ENCODE measurements at regions not wholly inside any gene's neighbourhood (a gene's known extent, or its start where the extent isn't known, plus 50 kb on each side); places are given as distances from the start of the nearest gene placed in this dataset.

GRCh38 chr5:105195765-105196164 is 1633.2 kb upstream of the NUDT12 start:
- Histone ChIP-seq H3K27me3 (ENCODE audit: control insufficient read depth in 3 of 3, insufficient read depth in 3 of 3, low read length in 2 of 3) (no peaks in the 10 kb centered on the region), H3K4me3 (no peak overlapping the region), H3K4me1 (ENCODE audit: control insufficient read depth in 5 of 5, insufficient read depth in 5 of 5, low read length in 5 of 5) (no peaks in the 10 kb centered on the region), H3K36me3 (ENCODE audit: control insufficient read depth in 4 of 4, insufficient read depth in 4 of 4, low read length in 4 of 4) (no peaks in the 10 kb centered on the region), H3K27ac (ENCODE audit: low read depth in 1 of 2, low read length in 1 of 2) (no peak overlapping the region), H3K9ac (ENCODE audit: insufficient read depth in 1 of 2, low read length in 2 of 2) (no peak overlapping the region), H3K9me3 (ENCODE audit: control insufficient read depth in 4 of 4, insufficient read depth in 3 of 4, low read length in 3 of 4) (no peaks in the 10 kb centered on the region)
- TF ChIP-seq, protein P1, sequence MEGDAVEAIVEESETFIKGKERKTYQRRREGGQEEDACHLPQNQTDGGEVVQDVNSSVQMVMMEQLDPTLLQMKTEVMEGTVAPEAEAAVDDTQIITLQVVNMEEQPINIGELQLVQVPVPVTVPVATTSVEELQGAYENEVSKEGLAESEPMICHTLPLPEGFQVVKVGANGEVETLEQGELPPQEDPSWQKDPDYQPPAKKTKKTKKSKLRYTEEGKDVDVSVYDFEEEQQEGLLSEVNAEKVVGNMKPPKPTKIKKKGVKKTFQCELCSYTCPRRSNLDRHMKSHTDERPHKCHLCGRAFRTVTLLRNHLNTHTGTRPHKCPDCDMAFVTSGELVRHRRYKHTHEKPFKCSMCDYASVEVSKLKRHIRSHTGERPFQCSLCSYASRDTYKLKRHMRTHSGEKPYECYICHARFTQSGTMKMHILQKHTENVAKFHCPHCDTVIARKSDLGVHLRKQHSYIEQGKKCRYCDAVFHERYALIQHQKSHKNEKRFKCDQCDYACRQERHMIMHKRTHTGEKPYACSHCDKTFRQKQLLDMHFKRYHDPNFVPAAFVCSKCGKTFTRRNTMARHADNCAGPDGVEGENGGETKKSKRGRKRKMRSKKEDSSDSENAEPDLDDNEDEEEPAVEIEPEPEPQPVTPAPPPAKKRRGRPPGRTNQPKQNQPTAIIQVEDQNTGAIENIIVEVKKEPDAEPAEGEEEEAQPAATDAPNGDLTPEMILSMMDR (IDR thresholded peaks at IDR 0.05; ENCODE audit: control extremely low read depth, extremely low read depth), result no peak
- no peak for ATAC-seq (ENCODE audit: insufficient read depth, low FRiP score)
- no peak for DNase-seq

DNA sequence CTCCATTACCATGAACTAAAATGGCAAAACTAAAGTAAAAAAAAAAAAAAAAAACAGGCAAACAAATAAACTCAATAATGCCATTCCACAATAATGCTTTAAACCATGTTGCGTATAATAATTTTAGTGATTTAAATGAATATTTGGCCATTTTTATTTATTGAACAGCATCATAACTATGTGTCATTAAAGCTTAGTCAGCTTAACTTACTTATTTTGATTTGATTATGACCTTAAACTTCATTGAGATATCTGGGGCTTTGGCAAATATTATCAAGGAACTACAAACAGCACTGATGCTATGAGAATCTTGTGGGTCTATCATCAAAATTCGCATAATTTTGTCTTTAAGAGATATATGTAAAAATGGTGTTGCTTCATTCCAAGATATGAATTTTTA is 1610.3 kb upstream of the NUDT12 start:
- DNase-seq (no peak), ATAC-seq (ENCODE audit: insufficient read depth, low FRiP score) (no peak)
- Histone ChIP-seq H3K9ac (ENCODE audit: insufficient read depth in 1 of 2, low read length in 2 of 2) (no peak overlapping the region), H3K27ac (ENCODE audit: low read depth in 1 of 2, low read length in 1 of 2) (no peak overlapping the region), H3K27me3 (ENCODE audit: control insufficient read depth in 3 of 3, insufficient read depth in 3 of 3, low read length in 2 of 3) (no peaks in the 10 kb centered on the region), H3K36me3 (ENCODE audit: control insufficient read depth in 4 of 4, insufficient read depth in 4 of 4, low read length in 4 of 4) (no peaks in the 10 kb centered on the region), H3K4me1 (ENCODE audit: control insufficient read depth in 5 of 5, insufficient read depth in 5 of 5, low read length in 5 of 5) (no peaks in the 10 kb centered on the region), H3K9me3 (ENCODE audit: control insufficient read depth in 4 of 4, insufficient read depth in 3 of 4, low read length in 3 of 4) (no peaks in the 10 kb centered on the region), H3K4me3 (no peak overlapping the region)
- 93 to 94% methylated on average over 2 of the region's 2 CpGs for WGBS, 2 donors
- TF ChIP-seq, protein P1 (IDR thresholded peaks at IDR 0.05; ENCODE audit: control extremely low read depth, extremely low read depth), result no peak

DNA sequence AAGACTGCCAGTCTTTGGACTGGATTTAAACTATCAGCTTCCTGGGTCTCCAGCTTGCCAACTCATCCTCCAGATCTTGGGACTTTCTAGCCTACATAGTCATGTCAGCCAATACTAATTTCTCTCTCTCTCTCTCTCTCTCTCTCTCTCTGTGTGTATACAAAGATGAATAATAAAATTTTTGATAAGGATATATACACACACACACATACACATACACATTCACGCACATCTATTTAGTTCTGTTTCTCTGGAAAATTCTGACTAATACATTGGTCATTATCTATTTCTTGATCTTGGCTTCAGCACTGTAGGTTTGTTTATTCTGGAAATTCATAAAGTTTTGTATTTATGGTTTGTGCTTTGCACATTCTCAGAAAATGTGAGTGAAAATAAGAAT is 1606.2 kb upstream of the NUDT12 start:
- no peak overlapping the region for H3K4me3 ChIP-seq
- H3K4me1 ChIP-seq (ENCODE audit: control insufficient read depth in 5 of 5, insufficient read depth in 5 of 5, low read length in 5 of 5), result no peaks in the 10 kb centered on the region
- 84 to 97% methylated on average over 1 of the region's 1 CpG for WGBS, 2 donors
- H3K27ac ChIP-seq (ENCODE audit: low read depth in 1 of 2, low read length in 1 of 2), result no peak overlapping the region
- DNase-seq (no peak), ATAC-seq (ENCODE audit: insufficient read depth, low FRiP score) (no peak)
- H3K27me3 ChIP-seq (ENCODE audit: control insufficient read depth in 3 of 3, insufficient read depth in 3 of 3, low read length in 2 of 3), result no peaks in the 10 kb centered on the region
- no peaks in the 10 kb centered on the region for H3K9me3 ChIP-seq (ENCODE audit: control insufficient read depth in 4 of 4, insufficient read depth in 3 of 4, low read length in 3 of 4)
- no peaks in the 10 kb centered on the region for H3K36me3 ChIP-seq (ENCODE audit: control insufficient read depth in 4 of 4, insufficient read depth in 4 of 4, low read length in 4 of 4)
- TF ChIP-seq, protein P1 (IDR thresholded peaks at IDR 0.05; ENCODE audit: control extremely low read depth, extremely low read depth), result no peak
- no peak overlapping the region for H3K9ac ChIP-seq (ENCODE audit: insufficient read depth in 1 of 2, low read length in 2 of 2)

DNA sequence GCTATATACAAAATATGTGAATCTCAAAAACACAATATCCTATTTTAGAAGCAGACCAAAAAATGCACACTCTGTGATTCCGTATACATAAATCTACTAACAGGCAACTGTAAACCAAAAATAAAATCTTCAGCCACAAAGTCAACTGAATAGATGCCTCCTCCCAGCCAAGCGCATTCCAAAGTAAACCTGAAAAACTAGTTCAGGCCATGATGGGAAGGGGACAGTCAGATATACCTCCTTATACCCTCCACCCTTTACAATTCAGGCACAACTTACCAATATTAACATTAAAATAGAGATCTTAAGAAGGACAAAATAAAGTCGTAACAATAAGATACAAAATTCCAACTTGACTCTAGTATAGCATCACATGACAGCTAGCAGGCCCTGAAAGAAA is 1604.5 kb upstream of the NUDT12 start:
- DNase-seq (no peak), ATAC-seq (ENCODE audit: insufficient read depth, low FRiP score) (no peak)
- Histone ChIP-seq H3K9me3 (ENCODE audit: control insufficient read depth in 4 of 4, insufficient read depth in 3 of 4, low read length in 3 of 4) (peaks cover 0 to 3% (median 2%) of the 10 kb centered on the region in 4 donors), H3K27me3 (ENCODE audit: control insufficient read depth in 3 of 3, insufficient read depth in 3 of 3, low read length in 2 of 3) (no peaks in the 10 kb centered on the region), H3K4me1 (ENCODE audit: control insufficient read depth in 5 of 5, insufficient read depth in 5 of 5, low read length in 5 of 5) (no peaks in the 10 kb centered on the region), H3K9ac (ENCODE audit: insufficient read depth in 1 of 2, low read length in 2 of 2) (no peak overlapping the region), H3K36me3 (ENCODE audit: control insufficient read depth in 4 of 4, insufficient read depth in 4 of 4, low read length in 4 of 4) (no peaks in the 10 kb centered on the region), H3K27ac (ENCODE audit: low read depth in 1 of 2, low read length in 1 of 2) (no peak overlapping the region), H3K4me3 (no peak overlapping the region)
- WGBS, 2 donors, result 84 to 89% methylated on average over 3 of the region's 3 CpGs
- TF ChIP-seq, protein P1 (IDR thresholded peaks at IDR 0.05; ENCODE audit: control extremely low read depth, extremely low read depth), result no peak
